ENCODE measurements at regions not wholly inside any gene's neighbourhood (a gene's known extent, or its start where the extent isn't known, plus 50 kb on each side); places are given as distances from the start of the nearest gene placed in this dataset.
"Not testable (repeated sequence)": the region's sequence is repeated elsewhere in the genome, so short reads cannot be mapped to it uniquely, and the experiment has no call there.

- no peaks in the 10 kb centered on the region for H3K4me1 ChIP-seq (ENCODE audit: control insufficient read depth in 2 of 2, insufficient read depth in 1 of 2, low read depth in 1 of 2, low read length in 2 of 2)
- H3K4me2 ChIP-seq (ENCODE audit: insufficient read depth, low read length, poor library complexity, severe bottlenecking), result no peak overlapping the region
- H2BK5ac ChIP-seq (ENCODE audit: low read length), result no peak overlapping the region
- no peak overlapping the region for H3K23ac ChIP-seq (ENCODE audit: low read depth, low read length, poor library complexity)
- no peak overlapping the region for H3K14ac ChIP-seq (ENCODE audit: low read length)
- no peaks in the 10 kb centered on the region for H3K79me1 ChIP-seq (ENCODE audit: low read depth, low read length)
- no peaks in the 10 kb centered on the region for H3K36me3 ChIP-seq (replicated peaks in 1 of 2; ENCODE audit: control insufficient read depth in 2 of 2, insufficient read depth in 2 of 2, low read length in 2 of 2)
- no peak overlapping the region for H4K8ac ChIP-seq (ENCODE audit: low read depth, low read length)
- no peak overlapping the region for H3K27ac ChIP-seq (replicated peaks; ENCODE audit: low read length)
- H2BK12ac ChIP-seq (ENCODE audit: low read length), result no peak overlapping the region
- H2AK5ac ChIP-seq (ENCODE audit: low read depth, low read length), result no peak overlapping the region
- H2BK15ac ChIP-seq (ENCODE audit: low read length), result no peak overlapping the region
- H3K27me3 ChIP-seq (ENCODE audit: control insufficient read depth in 3 of 3, insufficient read depth in 3 of 3, low read depth in 1 of 3, low read length in 3 of 3), result no peaks in the 10 kb centered on the region
- no peak overlapping the region for H2AFZ ChIP-seq (ENCODE audit: low read length)
- no peak overlapping the region for H3K4ac ChIP-seq (ENCODE audit: low read length)
- no peak for DNase-seq (ENCODE audit: low spot score)
- no peak overlapping the region for H2BK120ac ChIP-seq (ENCODE audit: low read depth, low read length)
- H3K9me3 ChIP-seq (replicated peaks in 1 of 2; ENCODE audit: control insufficient read depth in 2 of 2, insufficient read depth in 1 of 2, low read depth in 1 of 2, low read length in 2 of 2), result no peaks in the 10 kb centered on the region
- no peak overlapping the region for H3K18ac ChIP-seq (ENCODE audit: low read length)
- no peak overlapping the region for H4K91ac ChIP-seq (ENCODE audit: low read depth, low read length, poor library complexity)
- H3K4me3 ChIP-seq (ENCODE audit: low read length in 2 of 2), result no peak overlapping the region
- no peak overlapping the region for H3K9ac ChIP-seq (ENCODE audit: low read depth, low read length, poor library complexity)
Observed at GRCh38 chrX:35458142-35458541, 340.0 kb upstream of the MAGEB16 start.

DNA sequence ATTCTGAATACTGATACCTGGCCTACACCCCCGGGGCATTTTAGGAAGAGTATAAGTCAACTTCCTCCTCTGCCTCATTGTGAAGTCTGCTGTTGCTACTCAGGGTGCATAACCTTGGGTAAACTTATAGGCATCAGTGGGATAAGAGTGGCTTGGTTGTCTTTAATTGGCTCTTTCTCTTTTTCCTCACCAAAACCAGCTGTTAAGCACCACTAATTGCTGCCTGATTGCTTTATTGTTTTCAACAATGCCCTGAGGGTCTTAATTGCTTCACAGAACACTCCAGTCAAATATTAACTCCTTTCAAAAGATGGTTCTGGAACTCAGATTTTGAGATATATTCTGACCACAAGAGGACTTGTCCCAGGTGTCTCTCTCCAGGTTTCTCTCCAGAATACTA, 337.0 kb upstream of the MAGEB16 start:
- Histone ChIP-seq H3K4me1 (ENCODE audit: control insufficient read depth in 2 of 2, insufficient read depth in 1 of 2, low read depth in 1 of 2, low read length in 2 of 2) (no peaks in the 10 kb centered on the region), H3K27ac (replicated peaks; ENCODE audit: low read length) (no peak overlapping the region), H2BK5ac (ENCODE audit: low read length) (no peak overlapping the region), H2BK120ac (ENCODE audit: low read depth, low read length) (no peak overlapping the region), H3K14ac (ENCODE audit: low read length) (no peak overlapping the region), H4K91ac (ENCODE audit: low read depth, low read length, poor library complexity) (no peak overlapping the region), H3K9me3 (replicated peaks in 1 of 2; ENCODE audit: control insufficient read depth in 2 of 2, insufficient read depth in 1 of 2, low read depth in 1 of 2, low read length in 2 of 2) (no peaks in the 10 kb centered on the region), H3K23ac (ENCODE audit: low read depth, low read length, poor library complexity) (no peak overlapping the region), H3K36me3 (replicated peaks in 1 of 2; ENCODE audit: control insufficient read depth in 2 of 2, insufficient read depth in 2 of 2, low read length in 2 of 2) (no peaks in the 10 kb centered on the region), H3K4me2 (ENCODE audit: insufficient read depth, low read length, poor library complexity, severe bottlenecking) (no peak overlapping the region), H2AFZ (ENCODE audit: low read length) (no peak overlapping the region), H3K9ac (ENCODE audit: low read depth, low read length, poor library complexity) (no peak overlapping the region), H2AK5ac (ENCODE audit: low read depth, low read length) (no peak overlapping the region), H3K27me3 (ENCODE audit: control insufficient read depth in 3 of 3, insufficient read depth in 3 of 3, low read depth in 1 of 3, low read length in 3 of 3) (no peaks in the 10 kb centered on the region), H4K8ac (ENCODE audit: low read depth, low read length) (no peak overlapping the region), H3K79me1 (ENCODE audit: low read depth, low read length) (no peaks in the 10 kb centered on the region), H2BK12ac (ENCODE audit: low read length) (no peak overlapping the region), H2BK15ac (ENCODE audit: low read length) (no peak overlapping the region), H3K4ac (ENCODE audit: low read length) (no peak overlapping the region), H3K18ac (ENCODE audit: low read length) (no peak overlapping the region), H3K4me3 (ENCODE audit: low read length in 2 of 2) (no peak overlapping the region)
- no CpG with 5 or more reads among the region's 1 CpG for WGBS, 2 donors (ENCODE audit: extremely low coverage in 2 of 2, insufficient read length in 2 of 2, insufficient replicate concordance in 1 of 2)
- no peak for DNase-seq (ENCODE audit: low spot score)

- H2AFZ ChIP-seq (ENCODE audit: low read length); H3K79me1 ChIP-seq (ENCODE audit: low read depth, low read length); H3K14ac ChIP-seq (ENCODE audit: low read length); H2BK5ac ChIP-seq (ENCODE audit: low read length); H3K18ac ChIP-seq (ENCODE audit: low read length); H4K8ac ChIP-seq (ENCODE audit: low read depth, low read length); H3K9me3 ChIP-seq (replicated peaks in 1 of 2; ENCODE audit: control insufficient read depth in 2 of 2, insufficient read depth in 1 of 2, low read depth in 1 of 2, low read length in 2 of 2); H3K27ac ChIP-seq (replicated peaks; ENCODE audit: low read length); H2BK12ac ChIP-seq (ENCODE audit: low read length); H3K4ac ChIP-seq (ENCODE audit: low read length); H3K23ac ChIP-seq (ENCODE audit: low read depth, low read length, poor library complexity); H3K4me3 ChIP-seq (ENCODE audit: low read length in 2 of 2); H2BK120ac ChIP-seq (ENCODE audit: low read depth, low read length); H4K91ac ChIP-seq (ENCODE audit: low read depth, low read length, poor library complexity); H3K27me3 ChIP-seq (ENCODE audit: control insufficient read depth in 3 of 3, insufficient read depth in 3 of 3, low read depth in 1 of 3, low read length in 3 of 3); H3K4me2 ChIP-seq (ENCODE audit: insufficient read depth, low read length, poor library complexity, severe bottlenecking); DNase-seq (ENCODE audit: low spot score); H3K4me1 ChIP-seq (ENCODE audit: control insufficient read depth in 2 of 2, insufficient read depth in 1 of 2, low read depth in 1 of 2, low read length in 2 of 2); H3K9ac ChIP-seq (ENCODE audit: low read depth, low read length, poor library complexity); H2AK5ac ChIP-seq (ENCODE audit: low read depth, low read length); H2BK15ac ChIP-seq (ENCODE audit: low read length); H3K36me3 ChIP-seq (replicated peaks in 1 of 2; ENCODE audit: control insufficient read depth in 2 of 2, insufficient read depth in 2 of 2, low read length in 2 of 2): not testable (repeated sequence)
- WGBS, 2 donors (ENCODE audit: extremely low coverage in 2 of 2, insufficient read length in 2 of 2, insufficient replicate concordance in 1 of 2), result no CpG with 5 or more reads among the region's 7 CpGs
Observed at GRCh38 chrX:35496671-35497070, 301.5 kb upstream of the MAGEB16 start.

DNA sequence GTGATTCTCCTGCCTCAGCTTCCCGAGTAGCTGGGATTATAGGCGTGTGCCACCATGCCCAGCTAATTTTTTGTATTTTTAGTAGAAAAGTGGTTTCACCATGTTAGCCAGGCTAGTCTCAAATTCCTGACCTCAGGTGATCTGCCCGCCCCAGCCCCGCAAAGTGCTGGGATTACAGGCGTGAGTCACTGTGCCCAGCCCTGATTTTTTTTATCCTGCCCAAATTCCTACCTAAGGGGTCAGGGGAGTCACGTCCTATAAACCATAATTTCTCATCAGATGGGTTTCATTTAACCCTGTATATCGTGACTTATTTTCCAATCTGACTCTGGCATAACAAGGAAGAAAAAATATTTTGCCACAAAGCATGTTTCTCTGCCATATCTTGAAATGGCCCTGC, 300.7 kb upstream of the MAGEB16 start:
- H3K23ac ChIP-seq (ENCODE audit: low read depth, low read length, poor library complexity); H3K4me2 ChIP-seq (ENCODE audit: insufficient read depth, low read length, poor library complexity, severe bottlenecking); H3K27ac ChIP-seq (replicated peaks; ENCODE audit: low read length); H2BK120ac ChIP-seq (ENCODE audit: low read depth, low read length); H3K9me3 ChIP-seq (replicated peaks in 1 of 2; ENCODE audit: control insufficient read depth in 2 of 2, insufficient read depth in 1 of 2, low read depth in 1 of 2, low read length in 2 of 2); DNase-seq (ENCODE audit: low spot score); H3K18ac ChIP-seq (ENCODE audit: low read length); H3K4ac ChIP-seq (ENCODE audit: low read length); H2AFZ ChIP-seq (ENCODE audit: low read length); H2BK5ac ChIP-seq (ENCODE audit: low read length); H4K91ac ChIP-seq (ENCODE audit: low read depth, low read length, poor library complexity); H2BK12ac ChIP-seq (ENCODE audit: low read length); H4K8ac ChIP-seq (ENCODE audit: low read depth, low read length); H3K14ac ChIP-seq (ENCODE audit: low read length); H3K79me1 ChIP-seq (ENCODE audit: low read depth, low read length); H2BK15ac ChIP-seq (ENCODE audit: low read length); H3K36me3 ChIP-seq (replicated peaks in 1 of 2; ENCODE audit: control insufficient read depth in 2 of 2, insufficient read depth in 2 of 2, low read length in 2 of 2); H2AK5ac ChIP-seq (ENCODE audit: low read depth, low read length); H3K4me3 ChIP-seq (ENCODE audit: low read length in 2 of 2); H3K9ac ChIP-seq (ENCODE audit: low read depth, low read length, poor library complexity); H3K27me3 ChIP-seq (ENCODE audit: control insufficient read depth in 3 of 3, insufficient read depth in 3 of 3, low read depth in 1 of 3, low read length in 3 of 3); H3K4me1 ChIP-seq (ENCODE audit: control insufficient read depth in 2 of 2, insufficient read depth in 1 of 2, low read depth in 1 of 2, low read length in 2 of 2): not testable (repeated sequence)
- no CpG with 5 or more reads among the region's 7 CpGs for WGBS, 2 donors (ENCODE audit: extremely low coverage in 2 of 2, insufficient read length in 2 of 2, insufficient replicate concordance in 1 of 2)
